ENCODE measurements at regions not wholly inside any gene's neighbourhood (a gene's known extent, or its start where the extent isn't known, plus 50 kb on each side); places are given as distances from the start of the nearest gene placed in this dataset.

GRCh38 chr1:25011275-25011674 is 81.2 kb upstream of the RUNX3 start:
- Histone ChIP-seq H3F3A (ENCODE audit: insufficient read depth, low read length, poor library complexity, severe bottlenecking) (no peaks in the 10 kb centered on the region), H3K27ac (ENCODE audit: low read length) (no peak overlapping the region), H3K9me3 (ENCODE audit: low read length) (no peaks in the 10 kb centered on the region), H3K9ac (ENCODE audit: low read length) (no peak overlapping the region), H3K79me2 (replicated peaks; ENCODE audit: insufficient read depth, low read length) (no peaks in the 10 kb centered on the region), H2AFZ (ENCODE audit: low read depth, low read length) (no peak overlapping the region), H4K20me1 (ENCODE audit: insufficient read depth) (no peaks in the 10 kb centered on the region), H3K4me3 (ENCODE audit: low read length) (no peak overlapping the region), H3K27me3 (ENCODE audit: insufficient read depth, low read depth, low read length) (no peaks in the 10 kb centered on the region), H3K36me3 (ENCODE audit: insufficient read depth, low read length) (no peaks in the 10 kb centered on the region), H3K9me2 (ENCODE audit: insufficient read depth, low read length) (no peaks in the 10 kb centered on the region), H3K4me2 (ENCODE audit: low read length) (no peak overlapping the region)
- no peak for TF ChIP-seq POLR2AphosphoS5 (IDR thresholded peaks at IDR 0.05)
- TF ChIP-seq CTCF (IDR thresholded peaks at IDR 0.05; ENCODE audit: poor library complexity, severe bottlenecking): no peak
- no peak for TF ChIP-seq EZH2 (IDR thresholded peaks at IDR 0.05; ENCODE audit: borderline replicate concordance, insufficient read depth, low read length, poor library complexity, severe bottlenecking)
- no peak for TF ChIP-seq MXI1 (conservative IDR thresholded peaks at IDR 0.05; ENCODE audit: poor library complexity, severe bottlenecking)
- TF ChIP-seq RAD21 (conservative IDR thresholded peaks at IDR 0.05): no peak
- no peak for TF ChIP-seq REST (IDR thresholded peaks at IDR 0.05; ENCODE audit: borderline replicate concordance)
- no peak for TF ChIP-seq TAF1 (IDR thresholded peaks at IDR 0.05; ENCODE audit: low read depth)
- no peak for TF ChIP-seq SMC3 (conservative IDR thresholded peaks at IDR 0.05; ENCODE audit: poor library complexity)
- no peak for TF ChIP-seq EP300 (conservative IDR thresholded peaks at IDR 0.05; ENCODE audit: poor library complexity, severe bottlenecking)

GRCh38 chr1:25009671-25010262 is 79.7 kb upstream of the RUNX3 start:
- no peak for TF ChIP-seq POLR2AphosphoS5 (IDR thresholded peaks at IDR 0.05)
- TF ChIP-seq MXI1 (conservative IDR thresholded peaks at IDR 0.05; ENCODE audit: poor library complexity, severe bottlenecking): no peak
- no peak for TF ChIP-seq SMC3 (conservative IDR thresholded peaks at IDR 0.05; ENCODE audit: poor library complexity)
- no peak for TF ChIP-seq RAD21 (conservative IDR thresholded peaks at IDR 0.05)
- no peak for TF ChIP-seq EP300 (conservative IDR thresholded peaks at IDR 0.05; ENCODE audit: poor library complexity, severe bottlenecking)
- no peak for TF ChIP-seq EZH2 (IDR thresholded peaks at IDR 0.05; ENCODE audit: borderline replicate concordance, insufficient read depth, low read length, poor library complexity, severe bottlenecking)
- TF ChIP-seq REST (IDR thresholded peaks at IDR 0.05; ENCODE audit: borderline replicate concordance): no peak
- no peak for TF ChIP-seq TAF1 (IDR thresholded peaks at IDR 0.05; ENCODE audit: low read depth)
- no peak for TF ChIP-seq CTCF (IDR thresholded peaks at IDR 0.05; ENCODE audit: poor library complexity, severe bottlenecking)
- no peak overlapping the region for H3K4me3 ChIP-seq (ENCODE audit: low read length)
- no peaks in the 10 kb centered on the region for H3K36me3 ChIP-seq (ENCODE audit: insufficient read depth, low read length)
- H2AFZ ChIP-seq (ENCODE audit: low read depth, low read length): no peak overlapping the region
- no peak overlapping the region for H3K27ac ChIP-seq (ENCODE audit: low read length)
- no peaks in the 10 kb centered on the region for H3K9me3 ChIP-seq (ENCODE audit: low read length)
- H3F3A ChIP-seq (ENCODE audit: insufficient read depth, low read length, poor library complexity, severe bottlenecking): no peaks in the 10 kb centered on the region
- H3K9ac ChIP-seq (ENCODE audit: low read length): no peak overlapping the region
- no peak overlapping the region for H3K4me2 ChIP-seq (ENCODE audit: low read length)
- H3K27me3 ChIP-seq (ENCODE audit: insufficient read depth, low read depth, low read length): no peaks in the 10 kb centered on the region
- H3K9me2 ChIP-seq (ENCODE audit: insufficient read depth, low read length): no peaks in the 10 kb centered on the region
- H4K20me1 ChIP-seq (ENCODE audit: insufficient read depth): no peaks in the 10 kb centered on the region
- no peaks in the 10 kb centered on the region for H3K79me2 ChIP-seq (replicated peaks; ENCODE audit: insufficient read depth, low read length)
